ENCODE measurements at regions not wholly inside any gene's neighbourhood (a gene's known extent, or its start where the extent isn't known, plus 50 kb on each side); places are given as distances from the start of the nearest gene placed in this dataset.

DNA sequence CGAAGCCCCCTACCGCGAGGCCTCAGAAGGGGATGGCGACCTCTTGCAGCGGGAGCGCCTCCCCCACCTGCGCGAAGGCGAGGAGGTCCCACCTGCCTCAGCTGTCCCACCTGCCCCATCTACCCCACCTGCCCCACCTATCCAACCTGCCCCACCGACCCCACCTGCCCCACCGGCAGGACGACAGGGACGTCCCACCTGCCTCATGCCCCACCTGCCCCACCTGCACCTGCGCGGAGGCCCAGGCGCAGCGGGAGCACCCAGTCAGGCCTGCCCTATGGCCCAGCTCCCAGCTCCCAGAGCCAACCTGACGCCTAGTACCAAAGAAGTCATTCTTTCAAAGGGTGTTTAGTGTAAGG lies 489.1 kb upstream of the SMIM21 start:
- Histone ChIP-seq H3K27ac (ENCODE audit: low read depth, low read length) (no peak overlapping the region), H3K4me3 (ENCODE audit: low read depth in 1 of 5, low read length in 5 of 5) (peak overlapping the region in 4 of 5 donors; percentile 36 to 67 (median 55)), H3K36me3 (ENCODE audit: control insufficient read depth in 5 of 5, insufficient read depth in 5 of 5, low read length in 5 of 5) (no peaks in the 10 kb centered on the region), H3K9ac (ENCODE audit: low read length in 5 of 5) (no peak overlapping the region), H3K27me3 (ENCODE audit: control insufficient read depth in 5 of 5, insufficient read depth in 4 of 5, low read length in 5 of 5) (peaks cover 0 to 11% (median 3%) of the 10 kb centered on the region in 5 donors), H3K9me3 (ENCODE audit: control insufficient read depth in 5 of 5, low read length in 5 of 5) (no peaks in the 10 kb centered on the region), H3K4me1 (ENCODE audit: control insufficient read depth in 5 of 5, insufficient read depth in 5 of 5, low read length in 5 of 5) (peaks cover 0 to 11% (median 9%) of the 10 kb centered on the region in 5 donors)

DNA sequence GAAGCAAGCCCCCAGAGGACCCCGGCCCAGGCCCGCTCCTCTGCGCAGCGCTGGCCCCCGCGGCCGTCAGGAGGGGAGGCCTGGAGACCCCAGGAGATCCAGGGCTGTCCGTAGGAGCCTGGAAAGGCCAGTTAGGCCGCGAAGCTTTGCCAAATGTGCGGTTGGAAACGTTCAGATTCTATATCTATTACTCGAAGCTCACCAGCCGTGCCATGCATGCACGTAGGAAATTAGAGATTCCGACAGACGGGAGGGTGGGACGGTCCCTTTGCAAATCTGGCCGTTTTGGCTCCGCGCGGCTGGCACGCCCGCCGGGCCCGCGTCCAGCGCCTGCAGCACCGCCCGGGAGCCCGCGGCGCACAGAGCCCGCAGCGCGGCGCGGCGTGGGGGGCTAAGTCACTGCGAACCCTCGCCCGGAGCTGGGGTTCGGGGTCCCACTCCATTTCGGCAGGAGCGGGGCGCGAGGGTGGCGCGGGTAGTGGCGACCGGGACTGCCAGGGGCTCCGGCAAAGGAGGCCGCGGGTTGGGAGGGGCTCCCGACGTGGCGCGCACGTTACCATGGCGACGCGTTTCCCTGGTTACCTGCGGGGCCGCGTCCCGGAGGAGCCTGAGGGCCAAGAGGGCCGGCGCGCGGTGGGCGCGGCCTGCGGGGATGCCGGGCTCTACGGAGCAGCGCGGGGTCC lies 488.6 kb upstream of the SMIM21 start:
- Histone ChIP-seq H3K9ac (ENCODE audit: low read length in 5 of 5) (no peak overlapping the region), H3K4me1 (ENCODE audit: control insufficient read depth in 5 of 5, insufficient read depth in 5 of 5, low read length in 5 of 5) (peaks cover 0 to 11% (median 9%) of the 10 kb centered on the region in 5 donors), H3K36me3 (ENCODE audit: control insufficient read depth in 5 of 5, insufficient read depth in 5 of 5, low read length in 5 of 5) (no peaks in the 10 kb centered on the region), H3K27ac (ENCODE audit: low read depth, low read length) (no peak overlapping the region), H3K27me3 (ENCODE audit: control insufficient read depth in 5 of 5, insufficient read depth in 4 of 5, low read length in 5 of 5) (peaks cover 0 to 11% (median 3%) of the 10 kb centered on the region in 5 donors), H3K4me3 (ENCODE audit: low read depth in 1 of 5, low read length in 5 of 5) (peak overlapping the region in 4 of 5 donors; percentile 36 to 67 (median 55)), H3K9me3 (ENCODE audit: control insufficient read depth in 5 of 5, low read length in 5 of 5) (no peaks in the 10 kb centered on the region)

- Histone ChIP-seq H3K27me3 (ENCODE audit: control insufficient read depth in 5 of 5, insufficient read depth in 4 of 5, low read length in 5 of 5) (peaks cover 0 to 7% (median 3%) of the 10 kb centered on the region in 5 donors), H3K9ac (ENCODE audit: low read length in 5 of 5) (no peak overlapping the region), H3K4me1 (ENCODE audit: control insufficient read depth in 5 of 5, insufficient read depth in 5 of 5, low read length in 5 of 5) (peaks cover 0 to 11% (median 9%) of the 10 kb centered on the region in 5 donors), H3K4me3 (ENCODE audit: low read depth in 1 of 5, low read length in 5 of 5) (no peak overlapping the region), H3K27ac (ENCODE audit: low read depth, low read length) (no peak overlapping the region), H3K36me3 (ENCODE audit: control insufficient read depth in 5 of 5, insufficient read depth in 5 of 5, low read length in 5 of 5) (no peaks in the 10 kb centered on the region), H3K9me3 (ENCODE audit: control insufficient read depth in 5 of 5, low read length in 5 of 5) (no peaks in the 10 kb centered on the region)
Observed at GRCh38 chr18:75912829-75913228, 485.3 kb upstream of the SMIM21 start.

DNA sequence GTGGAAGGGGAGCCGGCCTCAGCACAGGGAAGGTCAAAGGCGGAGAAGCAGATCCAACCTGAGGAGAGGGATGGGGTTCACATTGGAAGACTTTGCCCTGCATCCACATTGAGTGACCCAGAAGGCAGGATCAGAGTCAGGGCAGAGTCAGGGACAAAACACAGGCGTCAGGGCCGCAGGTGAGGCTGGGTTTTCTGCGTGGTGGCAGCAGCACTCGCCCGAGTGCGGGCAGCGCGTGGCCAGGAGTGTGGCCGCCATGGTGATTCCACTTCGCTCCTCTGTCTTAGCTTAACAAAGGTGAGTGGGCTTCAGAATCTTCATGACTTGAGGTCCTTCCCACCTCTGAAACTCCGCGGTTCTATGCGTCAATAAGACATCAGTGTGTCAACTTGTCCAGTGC lies 476.9 kb upstream of the SMIM21 start:
- Histone ChIP-seq H3K4me3 (ENCODE audit: low read depth in 1 of 5, low read length in 5 of 5) (no peak overlapping the region), H3K27me3 (ENCODE audit: control insufficient read depth in 5 of 5, insufficient read depth in 4 of 5, low read length in 5 of 5) (no peaks in the 10 kb centered on the region), H3K9me3 (ENCODE audit: control insufficient read depth in 5 of 5, low read length in 5 of 5) (no peaks in the 10 kb centered on the region), H3K36me3 (ENCODE audit: control insufficient read depth in 5 of 5, insufficient read depth in 5 of 5, low read length in 5 of 5) (no peaks in the 10 kb centered on the region), H3K4me1 (ENCODE audit: control insufficient read depth in 5 of 5, insufficient read depth in 5 of 5, low read length in 5 of 5) (no peaks in the 10 kb centered on the region), H3K9ac (ENCODE audit: low read length in 5 of 5) (no peak overlapping the region), H3K27ac (ENCODE audit: low read depth, low read length) (no peak overlapping the region)

- Histone ChIP-seq H3K9ac (ENCODE audit: low read length in 5 of 5) (no peak overlapping the region), H3K4me3 (ENCODE audit: low read depth in 1 of 5, low read length in 5 of 5) (no peak overlapping the region)
Observed at GRCh38 chr18:75898651-75899050, 471.1 kb upstream of the SMIM21 start.

GRCh38 chr18:75897386-75897785 lies 469.9 kb upstream of the SMIM21 start:
- Histone ChIP-seq H3K9me3 (ENCODE audit: control insufficient read depth in 5 of 5, low read length in 5 of 5) (peaks cover 0 to 5% (median 0%) of the 10 kb centered on the region in 5 donors), H3K4me3 (ENCODE audit: low read depth in 1 of 5, low read length in 5 of 5) (no peak overlapping the region), H3K36me3 (ENCODE audit: control insufficient read depth in 5 of 5, insufficient read depth in 5 of 5, low read length in 5 of 5) (no peaks in the 10 kb centered on the region), H3K4me1 (ENCODE audit: control insufficient read depth in 5 of 5, insufficient read depth in 5 of 5, low read length in 5 of 5) (no peaks in the 10 kb centered on the region), H3K27me3 (ENCODE audit: control insufficient read depth in 5 of 5, insufficient read depth in 4 of 5, low read length in 5 of 5) (no peaks in the 10 kb centered on the region), H3K9ac (ENCODE audit: low read length in 5 of 5) (no peak overlapping the region), H3K27ac (ENCODE audit: low read depth, low read length) (no peak overlapping the region)

More at GRCh38 chr18:75898651-75899050, 471.1 kb upstream of the SMIM21 start:
- Histone ChIP-seq H3K36me3 (ENCODE audit: control insufficient read depth in 5 of 5, insufficient read depth in 5 of 5, low read length in 5 of 5) (no peaks in the 10 kb centered on the region), H3K27ac (ENCODE audit: low read depth, low read length) (no peak overlapping the region), H3K4me1 (ENCODE audit: control insufficient read depth in 5 of 5, insufficient read depth in 5 of 5, low read length in 5 of 5) (no peaks in the 10 kb centered on the region), H3K27me3 (ENCODE audit: control insufficient read depth in 5 of 5, insufficient read depth in 4 of 5, low read length in 5 of 5) (no peaks in the 10 kb centered on the region), H3K9me3 (ENCODE audit: control insufficient read depth in 5 of 5, low read length in 5 of 5) (peaks cover 0 to 5% (median 0%) of the 10 kb centered on the region in 5 donors)

DNA sequence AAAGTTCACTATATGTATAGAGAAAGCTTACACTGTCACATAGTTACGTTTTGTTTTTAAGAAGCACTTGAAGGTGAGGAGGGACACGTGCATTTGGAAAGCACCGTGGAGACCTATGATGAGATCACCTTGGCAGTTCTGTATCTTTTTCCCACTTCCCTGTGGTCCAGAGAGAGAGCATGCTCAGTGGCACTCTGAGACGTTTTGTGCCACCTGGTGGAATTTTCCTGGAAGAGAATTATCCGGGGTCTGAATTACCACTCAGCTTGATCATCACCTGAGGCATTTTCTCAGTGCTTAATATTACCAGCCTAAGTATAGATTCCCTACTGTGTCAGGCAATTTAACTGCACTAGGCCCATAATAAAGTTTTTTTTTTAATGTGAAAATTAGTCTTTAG lies 469.4 kb upstream of the SMIM21 start:
- Histone ChIP-seq H3K27me3 (ENCODE audit: control insufficient read depth in 5 of 5, insufficient read depth in 4 of 5, low read length in 5 of 5) (no peaks in the 10 kb centered on the region), H3K4me3 (ENCODE audit: low read depth in 1 of 5, low read length in 5 of 5) (no peak overlapping the region), H3K36me3 (ENCODE audit: control insufficient read depth in 5 of 5, insufficient read depth in 5 of 5, low read length in 5 of 5) (no peaks in the 10 kb centered on the region)

GRCh38 chr18:75895135-75895534 lies 467.6 kb upstream of the SMIM21 start:
- H3K4me1 ChIP-seq (ENCODE audit: control insufficient read depth in 5 of 5, insufficient read depth in 5 of 5, low read length in 5 of 5): no peaks in the 10 kb centered on the region
- H3K4me3 ChIP-seq (ENCODE audit: low read depth in 1 of 5, low read length in 5 of 5): no peak overlapping the region
- no peak overlapping the region for H3K27ac ChIP-seq (ENCODE audit: low read depth, low read length)
- peaks cover 0 to 5% (median 0%) of the 10 kb centered on the region in 5 donors for H3K9me3 ChIP-seq (ENCODE audit: control insufficient read depth in 5 of 5, low read length in 5 of 5)
- H3K9ac ChIP-seq (ENCODE audit: low read length in 5 of 5): no peak overlapping the region
- no peaks in the 10 kb centered on the region for H3K36me3 ChIP-seq (ENCODE audit: control insufficient read depth in 5 of 5, insufficient read depth in 5 of 5, low read length in 5 of 5)
- no peaks in the 10 kb centered on the region for H3K27me3 ChIP-seq (ENCODE audit: control insufficient read depth in 5 of 5, insufficient read depth in 4 of 5, low read length in 5 of 5)

More for the DNA sequence above, 469.4 kb upstream of the SMIM21 start:
- H3K9me3 ChIP-seq (ENCODE audit: control insufficient read depth in 5 of 5, low read length in 5 of 5): peaks cover 0 to 5% (median 0%) of the 10 kb centered on the region in 5 donors
- H3K9ac ChIP-seq (ENCODE audit: low read length in 5 of 5): no peak overlapping the region
- H3K27ac ChIP-seq (ENCODE audit: low read depth, low read length): no peak overlapping the region
- H3K4me1 ChIP-seq (ENCODE audit: control insufficient read depth in 5 of 5, insufficient read depth in 5 of 5, low read length in 5 of 5): no peaks in the 10 kb centered on the region

- Histone ChIP-seq H3K4me3 (ENCODE audit: low read depth in 1 of 5, low read length in 5 of 5) (no peak overlapping the region), H3K9me3 (ENCODE audit: control insufficient read depth in 5 of 5, low read length in 5 of 5) (peaks cover 0 to 2% (median 0%) of the 10 kb centered on the region in 5 donors), H3K36me3 (ENCODE audit: control insufficient read depth in 5 of 5, insufficient read depth in 5 of 5, low read length in 5 of 5) (no peaks in the 10 kb centered on the region), H3K27ac (ENCODE audit: low read depth, low read length) (no peak overlapping the region), H3K9ac (ENCODE audit: low read length in 5 of 5) (no peak overlapping the region), H3K4me1 (ENCODE audit: control insufficient read depth in 5 of 5, insufficient read depth in 5 of 5, low read length in 5 of 5) (no peaks in the 10 kb centered on the region), H3K27me3 (ENCODE audit: control insufficient read depth in 5 of 5, insufficient read depth in 4 of 5, low read length in 5 of 5) (no peaks in the 10 kb centered on the region)
Observed at GRCh38 chr18:75884728-75885127, 457.2 kb upstream of the SMIM21 start.

- no peak overlapping the region for H3K27ac ChIP-seq (ENCODE audit: low read depth, low read length)
- H3K27me3 ChIP-seq (ENCODE audit: control insufficient read depth in 5 of 5, insufficient read depth in 4 of 5, low read length in 5 of 5): no peaks in the 10 kb centered on the region
- no peak overlapping the region for H3K4me3 ChIP-seq (ENCODE audit: low read depth in 1 of 5, low read length in 5 of 5)
- no peaks in the 10 kb centered on the region for H3K36me3 ChIP-seq (ENCODE audit: control insufficient read depth in 5 of 5, insufficient read depth in 5 of 5, low read length in 5 of 5)
- H3K4me1 ChIP-seq (ENCODE audit: control insufficient read depth in 5 of 5, insufficient read depth in 5 of 5, low read length in 5 of 5): no peaks in the 10 kb centered on the region
- no peak overlapping the region for H3K9ac ChIP-seq (ENCODE audit: low read length in 5 of 5)
- peaks cover 0 to 9% (median 3%) of the 10 kb centered on the region in 5 donors for H3K9me3 ChIP-seq (ENCODE audit: control insufficient read depth in 5 of 5, low read length in 5 of 5)
Observed at GRCh38 chr18:75880925-75881504, 453.5 kb upstream of the SMIM21 start.
